ENCODE measurements at regions not wholly inside any gene's neighbourhood (a gene's known extent, or its start where the extent isn't known, plus 50 kb on each side); places are given as distances from the start of the nearest gene placed in this dataset.

- Mint-ChIP-seq H3K27me3 (ENCODE audit: low read depth in 2 of 2) (peaks cover 10 to 42% of the 10 kb centered on the region in 2 donors), H3K4me3 (no peak overlapping the region), H3K9me3 (no peaks in the 10 kb centered on the region), H3K27ac (no peak overlapping the region), H3K36me3 (no peaks in the 10 kb centered on the region), H3K4me1 (no peaks in the 10 kb centered on the region)
- intact Hi-C loops (cut with micrococcal nuclease) = no loop called here
- no peak for TF ChIP-seq CTCF (IDR thresholded peaks at IDR 0.05)
- no peak overlapping the region for H3K27ac ChIP-seq (ENCODE audit: low read length)
- H3K27me3 ChIP-seq (ENCODE audit: control insufficient read depth, insufficient read depth, low read length) = no peaks in the 10 kb centered on the region
- H3K9me3 ChIP-seq (ENCODE audit: control insufficient read depth, insufficient read depth, low read length) = no peaks in the 10 kb centered on the region
- no peaks in the 10 kb centered on the region for H3K4me1 ChIP-seq (ENCODE audit: control insufficient read depth, insufficient read depth, low read length)
- no peak overlapping the region for H3K4me3 ChIP-seq (ENCODE audit: low read length)
- 89% methylated on average over 6 of the region's 6 CpGs for WGBS (ENCODE audit: insufficient coverage)
- DNase-seq = no peak
- no peak for ATAC-seq
- no peaks in the 10 kb centered on the region for H3K36me3 ChIP-seq (ENCODE audit: control insufficient read depth, insufficient read depth, low read length)
These were observed 280.4 kb upstream of the ZNF32 start for GRCh38 chr10:43929122-43929521.

- no peak for DNase-seq
- peaks cover 7 to 37% of the 10 kb centered on the region in 2 donors for H3K27me3 Mint-ChIP-seq (ENCODE audit: low read depth in 2 of 2)
- no peaks in the 10 kb centered on the region for H3K36me3 Mint-ChIP-seq
- Histone ChIP-seq H3K9me3 (ENCODE audit: control insufficient read depth, insufficient read depth, low read length) (no peaks in the 10 kb centered on the region), H3K4me1 (ENCODE audit: control insufficient read depth, insufficient read depth, low read length) (no peaks in the 10 kb centered on the region), H3K4me3 (ENCODE audit: low read length) (no peak overlapping the region), H3K27ac (ENCODE audit: low read length) (no peak overlapping the region), H3K27me3 (ENCODE audit: control insufficient read depth, insufficient read depth, low read length) (no peaks in the 10 kb centered on the region), H3K36me3 (ENCODE audit: control insufficient read depth, insufficient read depth, low read length) (no peaks in the 10 kb centered on the region)
- intact Hi-C loops (cut with micrococcal nuclease) = no loop called here
- peaks cover 0 to 3% of the 10 kb centered on the region in 2 donors for H3K4me1 Mint-ChIP-seq
- ATAC-seq = no peak
- no peak overlapping the region for H3K27ac Mint-ChIP-seq
- H3K4me3 Mint-ChIP-seq = no peak overlapping the region
- 81% methylated on average over 7 of the region's 7 CpGs for WGBS (ENCODE audit: insufficient coverage)
- no peaks in the 10 kb centered on the region for H3K9me3 Mint-ChIP-seq
- no peak for TF ChIP-seq CTCF (IDR thresholded peaks at IDR 0.05)
These were observed 279.8 kb upstream of the ZNF32 start for GRCh38 chr10:43928425-43928968.

- H3K36me3 ChIP-seq (ENCODE audit: control insufficient read depth, insufficient read depth, low read length) = no peaks in the 10 kb centered on the region
These were observed 278.3 kb upstream of the ZNF32 start for GRCh38 chr10:43926875-43927406.

More at GRCh38 chr10:43926875-43927406, 278.3 kb upstream of the ZNF32 start:
- no peak overlapping the region for H3K27ac Mint-ChIP-seq
- H3K4me3 ChIP-seq (ENCODE audit: low read length) = no peak overlapping the region
- peaks cover 7 to 37% of the 10 kb centered on the region in 2 donors for H3K27me3 Mint-ChIP-seq (ENCODE audit: low read depth in 2 of 2)
- no peaks in the 10 kb centered on the region for H3K4me1 ChIP-seq (ENCODE audit: control insufficient read depth, insufficient read depth, low read length)
- H3K9me3 Mint-ChIP-seq = no peaks in the 10 kb centered on the region
- DNase-seq = no peak
- TF ChIP-seq CTCF (IDR thresholded peaks at IDR 0.05) = no peak
- intact Hi-C loops (cut with micrococcal nuclease) = no loop called here
- no peak overlapping the region for H3K27ac ChIP-seq (ENCODE audit: low read length)
- peaks cover 0 to 7% of the 10 kb centered on the region in 2 donors for H3K4me1 Mint-ChIP-seq
- no peaks in the 10 kb centered on the region for H3K36me3 Mint-ChIP-seq
- H3K4me3 Mint-ChIP-seq = no peak overlapping the region
- H3K9me3 ChIP-seq (ENCODE audit: control insufficient read depth, insufficient read depth, low read length) = no peaks in the 10 kb centered on the region
- ATAC-seq = no peak
- 73% methylated on average over 7 of the region's 7 CpGs for WGBS (ENCODE audit: insufficient coverage)
- no peaks in the 10 kb centered on the region for H3K27me3 ChIP-seq (ENCODE audit: control insufficient read depth, insufficient read depth, low read length)
